Neural cell (in vitro differentiated cells): ENCODE measurements at regions not wholly inside any gene's neighbourhood (a gene's known extent, or its start where the extent isn't known, plus 50 kb on each side); places are given as distances from the start of the nearest gene placed in this dataset.

Experiments used
- H2AFZ ChIP-seq: fragments of 200-600, 300-800 bp; sonication (generic), shearing (Covaris generic); 2 replicates; pipeline ENCODE4 v1.6.0; 2014; ENCODE audit warnings: low read depth, mild to moderate bottlenecking, antibody characterized with exemption, low read length, moderate library complexity
- H3F3A ChIP-seq: fragments of 200-600 bp; shearing (Covaris generic); 2 replicates; pipeline ENCODE4 v1.6.1; 2016; ENCODE audit warnings: mild to moderate bottlenecking, moderate library complexity, mixed read lengths, antibody characterized with exemption, low read length; ENCODE audit not compliant: insufficient read depth, poor library complexity, severe bottlenecking
- H3K27ac ChIP-seq: fragments of 200-600, 300-800 bp; sonication (generic), shearing (Covaris generic); 2 replicates; pipeline ENCODE4 v1.5.1; 2014; ENCODE audit warnings: mild to moderate bottlenecking, low read length, moderate library complexity
- H3K27me3 ChIP-seq: fragments of 300-800, 200-600 bp; sonication (generic), shearing (Covaris generic); 2 replicates; pipeline ENCODE4 v1.6.0; 2014; ENCODE audit warnings: mild to moderate bottlenecking, low read depth, low read length, moderate library complexity; ENCODE audit not compliant: insufficient read depth
- H3K36me3 ChIP-seq: fragments of 300-800, 200-600 bp; sonication (generic), shearing (Covaris generic); 2 replicates; pipeline ENCODE4 v1.5.1; 2014; ENCODE audit warnings: mild to moderate bottlenecking, antibody characterized with exemption, low read length, moderate library complexity; ENCODE audit not compliant: insufficient read depth
- H3K4me2 ChIP-seq: fragments of 300-800, 200-600 bp; sonication (generic), shearing (Covaris generic); 2 replicates; pipeline ENCODE4 v1.6.0; 2014; ENCODE audit warnings: mild to moderate bottlenecking, low read length
- H3K4me3 ChIP-seq: fragments of 300-800, 200-600 bp; sonication (generic), shearing (Covaris generic); 2 replicates; pipeline ENCODE4 v1.5.1; 2014; ENCODE audit warnings: mild to moderate bottlenecking, low read length, moderate library complexity
- H3K79me2 ChIP-seq: fragments of 200-600 bp; shearing (Covaris generic); replicated peaks from 2 replicates; pipeline ENCODE4 v1.6.0; 2014; ENCODE audit warnings: mild to moderate bottlenecking, low read length, moderate library complexity; ENCODE audit not compliant: insufficient read depth
- H3K9ac ChIP-seq: fragments of 300-800, 200-600 bp; sonication (generic), shearing (Covaris generic); 2 replicates; pipeline ENCODE4 v1.6.1; 2016; ENCODE audit warnings: mild to moderate bottlenecking, low read length, mixed read lengths
- H3K9me2 ChIP-seq: fragments of 200-600 bp; shearing (Covaris generic); 2 replicates; pipeline ENCODE4 v1.6.1; 2016; ENCODE audit warnings: mild to moderate bottlenecking, low read length, mixed read lengths; ENCODE audit not compliant: insufficient read depth
- H3K9me3 ChIP-seq: fragments of 200-600, 300-800 bp; sonication (generic), shearing (Covaris generic); 2 replicates; pipeline ENCODE4 v1.6.1; 2016; ENCODE audit warnings: mild to moderate bottlenecking, mixed run types, low read length, moderate library complexity, mixed read lengths
- H4K20me1 ChIP-seq: fragments of 200-600 bp; shearing (Covaris generic); 2 replicates; pipeline ENCODE4 v1.6.1; 2016; ENCODE audit warnings: mild to moderate bottlenecking, mixed run types; ENCODE audit not compliant: insufficient read depth
- EP300 ChIP-seq: fragments of 450-650 bp; conservative IDR thresholded peaks from 2 replicates; pipeline ENCODE4 v1.6.1; 2014; ENCODE audit warnings: antibody characterized with exemption, mild to moderate bottlenecking, moderate library complexity; ENCODE audit not compliant: poor library complexity, severe bottlenecking
- EZH2 ChIP-seq: fragments of 200-600, 300-800 bp; shearing (Covaris generic), sonication (generic); IDR thresholded peaks from 2 replicates; pipeline ENCODE4 v1.6.1; 2014; ENCODE audit warnings: antibody characterized with exemption, low read length, borderline replicate concordance, mild to moderate bottlenecking; ENCODE audit not compliant: insufficient read depth, poor library complexity, severe bottlenecking
- MXI1 ChIP-seq: fragments of 450-650 bp; conservative IDR thresholded peaks from 2 replicates; pipeline ENCODE4 v1.6.1; 2014; ENCODE audit warnings: antibody characterized with exemption, mild to moderate bottlenecking; ENCODE audit not compliant: poor library complexity, severe bottlenecking
- POLR2AphosphoS5 ChIP-seq: IDR thresholded peaks from 2 replicates; pipeline ENCODE4 v1.6.1; 2012
- RAD21 ChIP-seq: fragments of 450-650 bp; conservative IDR thresholded peaks from 2 replicates; pipeline ENCODE4 v1.6.1; 2014; ENCODE audit warnings: antibody characterized with exemption, mild to moderate bottlenecking, moderate library complexity
- SMC3 ChIP-seq: fragments of 450-650 bp; conservative IDR thresholded peaks from 2 replicates; pipeline ENCODE4 v1.6.1; 2014; ENCODE audit warnings: antibody characterized with exemption, mild to moderate bottlenecking, moderate library complexity; ENCODE audit not compliant: poor library complexity
- TAF1 ChIP-seq: IDR thresholded peaks from 2 replicates; pipeline ENCODE4 v1.6.1; 2012; ENCODE audit warnings: low read depth
- TF ChIP-seq, protein P1 (sequence below): IDR thresholded peaks from 2 replicates; pipeline ENCODE4 v1.6.1; 2012; ENCODE audit warnings: borderline replicate concordance
- TF ChIP-seq, protein P2 (sequence below): fragments of 450-650 bp; IDR thresholded peaks from 2 replicates; pipeline ENCODE4 v1.5.1; 2014; ENCODE audit warnings: antibody characterized with exemption, mild to moderate bottlenecking, moderate library complexity; ENCODE audit not compliant: poor library complexity, severe bottlenecking

DNA sequence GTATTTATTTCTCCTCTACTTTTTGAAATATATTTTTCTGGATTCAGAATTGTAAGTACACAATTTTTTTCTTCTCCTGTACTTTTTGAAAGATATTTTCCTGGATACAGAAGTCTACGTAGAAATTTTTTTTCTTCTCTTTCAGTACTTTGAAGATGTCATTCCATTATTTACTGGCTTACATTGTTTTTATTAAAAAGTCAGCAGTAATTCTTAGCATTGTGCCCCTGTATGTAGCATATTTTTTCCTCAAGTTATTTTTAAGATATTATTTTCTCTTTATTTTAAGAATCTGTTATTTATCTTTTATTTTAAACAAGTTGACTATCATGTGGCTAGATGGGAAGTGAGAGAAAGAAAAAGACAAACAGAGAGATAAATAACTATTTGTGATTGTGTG is 119.0 kb upstream of the NPSR1 start:
- no peak overlapping the region for H3K4me2 ChIP-seq
- H3K36me3 ChIP-seq = no peaks in the 10 kb centered on the region
- H3K9me2 ChIP-seq = no peaks in the 10 kb centered on the region
- no peaks in the 10 kb centered on the region for H4K20me1 ChIP-seq
- no peaks in the 10 kb centered on the region for H3F3A ChIP-seq
- H3K79me2 ChIP-seq = no peaks in the 10 kb centered on the region
- H3K4me3 ChIP-seq = no peak overlapping the region
- no peak for TF ChIP-seq SMC3
- TF ChIP-seq, protein P1, sequence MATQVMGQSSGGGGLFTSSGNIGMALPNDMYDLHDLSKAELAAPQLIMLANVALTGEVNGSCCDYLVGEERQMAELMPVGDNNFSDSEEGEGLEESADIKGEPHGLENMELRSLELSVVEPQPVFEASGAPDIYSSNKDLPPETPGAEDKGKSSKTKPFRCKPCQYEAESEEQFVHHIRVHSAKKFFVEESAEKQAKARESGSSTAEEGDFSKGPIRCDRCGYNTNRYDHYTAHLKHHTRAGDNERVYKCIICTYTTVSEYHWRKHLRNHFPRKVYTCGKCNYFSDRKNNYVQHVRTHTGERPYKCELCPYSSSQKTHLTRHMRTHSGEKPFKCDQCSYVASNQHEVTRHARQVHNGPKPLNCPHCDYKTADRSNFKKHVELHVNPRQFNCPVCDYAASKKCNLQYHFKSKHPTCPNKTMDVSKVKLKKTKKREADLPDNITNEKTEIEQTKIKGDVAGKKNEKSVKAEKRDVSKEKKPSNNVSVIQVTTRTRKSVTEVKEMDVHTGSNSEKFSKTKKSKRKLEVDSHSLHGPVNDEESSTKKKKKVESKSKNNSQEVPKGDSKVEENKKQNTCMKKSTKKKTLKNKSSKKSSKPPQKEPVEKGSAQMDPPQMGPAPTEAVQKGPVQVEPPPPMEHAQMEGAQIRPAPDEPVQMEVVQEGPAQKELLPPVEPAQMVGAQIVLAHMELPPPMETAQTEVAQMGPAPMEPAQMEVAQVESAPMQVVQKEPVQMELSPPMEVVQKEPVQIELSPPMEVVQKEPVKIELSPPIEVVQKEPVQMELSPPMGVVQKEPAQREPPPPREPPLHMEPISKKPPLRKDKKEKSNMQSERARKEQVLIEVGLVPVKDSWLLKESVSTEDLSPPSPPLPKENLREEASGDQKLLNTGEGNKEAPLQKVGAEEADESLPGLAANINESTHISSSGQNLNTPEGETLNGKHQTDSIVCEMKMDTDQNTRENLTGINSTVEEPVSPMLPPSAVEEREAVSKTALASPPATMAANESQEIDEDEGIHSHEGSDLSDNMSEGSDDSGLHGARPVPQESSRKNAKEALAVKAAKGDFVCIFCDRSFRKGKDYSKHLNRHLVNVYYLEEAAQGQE = no peak
- TF ChIP-seq MXI1 = no peak
- no peak for TF ChIP-seq EZH2
- TF ChIP-seq RAD21 = no peak
- TF ChIP-seq, protein P2, sequence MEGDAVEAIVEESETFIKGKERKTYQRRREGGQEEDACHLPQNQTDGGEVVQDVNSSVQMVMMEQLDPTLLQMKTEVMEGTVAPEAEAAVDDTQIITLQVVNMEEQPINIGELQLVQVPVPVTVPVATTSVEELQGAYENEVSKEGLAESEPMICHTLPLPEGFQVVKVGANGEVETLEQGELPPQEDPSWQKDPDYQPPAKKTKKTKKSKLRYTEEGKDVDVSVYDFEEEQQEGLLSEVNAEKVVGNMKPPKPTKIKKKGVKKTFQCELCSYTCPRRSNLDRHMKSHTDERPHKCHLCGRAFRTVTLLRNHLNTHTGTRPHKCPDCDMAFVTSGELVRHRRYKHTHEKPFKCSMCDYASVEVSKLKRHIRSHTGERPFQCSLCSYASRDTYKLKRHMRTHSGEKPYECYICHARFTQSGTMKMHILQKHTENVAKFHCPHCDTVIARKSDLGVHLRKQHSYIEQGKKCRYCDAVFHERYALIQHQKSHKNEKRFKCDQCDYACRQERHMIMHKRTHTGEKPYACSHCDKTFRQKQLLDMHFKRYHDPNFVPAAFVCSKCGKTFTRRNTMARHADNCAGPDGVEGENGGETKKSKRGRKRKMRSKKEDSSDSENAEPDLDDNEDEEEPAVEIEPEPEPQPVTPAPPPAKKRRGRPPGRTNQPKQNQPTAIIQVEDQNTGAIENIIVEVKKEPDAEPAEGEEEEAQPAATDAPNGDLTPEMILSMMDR = no peak
- no peak for TF ChIP-seq POLR2AphosphoS5
- no peak for TF ChIP-seq EP300
- TF ChIP-seq TAF1 = no peak
- H3K27ac ChIP-seq = no peak overlapping the region
- no peaks in the 10 kb centered on the region for H3K9me3 ChIP-seq
- H2AFZ ChIP-seq = no peak overlapping the region
- H3K27me3 ChIP-seq = no peaks in the 10 kb centered on the region
- no peak overlapping the region for H3K9ac ChIP-seq

DNA sequence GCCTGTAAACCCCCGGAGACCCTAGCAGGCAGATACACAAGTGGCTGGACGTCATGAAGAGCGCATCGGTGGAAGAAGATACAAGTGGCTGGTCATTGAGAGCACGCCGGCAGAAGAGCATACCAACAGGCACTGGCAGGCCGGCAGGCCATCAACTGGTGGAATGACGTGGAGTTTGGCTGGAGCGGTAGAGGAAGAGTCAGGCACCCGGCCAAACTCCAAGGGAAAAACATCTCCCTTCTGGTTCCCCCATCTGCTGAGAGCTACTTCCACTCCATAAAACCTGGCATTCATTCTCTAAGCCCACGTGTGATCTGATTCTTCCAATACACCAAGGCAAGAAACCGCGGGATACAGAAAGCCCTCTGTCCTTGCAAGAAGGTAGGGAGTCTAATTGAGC is 113.4 kb upstream of the NPSR1 start:
- H3K9ac ChIP-seq = no peak overlapping the region
- no peak for TF ChIP-seq EP300
- TF ChIP-seq POLR2AphosphoS5 = no peak
- TF ChIP-seq RAD21 = no peak
- TF ChIP-seq SMC3 = no peak
- no peak for TF ChIP-seq TAF1
- no peak for TF ChIP-seq EZH2
- TF ChIP-seq, protein P2 = no peak
- TF ChIP-seq MXI1 = no peak
- TF ChIP-seq, protein P1 = no peak
- H4K20me1 ChIP-seq = no peaks in the 10 kb centered on the region
- H3K79me2 ChIP-seq = no peaks in the 10 kb centered on the region
- no peaks in the 10 kb centered on the region for H3K9me2 ChIP-seq
- no peaks in the 10 kb centered on the region for H3K27me3 ChIP-seq
- no peak overlapping the region for H3K27ac ChIP-seq
- no peaks in the 10 kb centered on the region for H3F3A ChIP-seq
- H3K9me3 ChIP-seq = no peaks in the 10 kb centered on the region
- H2AFZ ChIP-seq = no peak overlapping the region
- no peak overlapping the region for H3K4me3 ChIP-seq
- no peaks in the 10 kb centered on the region for H3K36me3 ChIP-seq
- H3K4me2 ChIP-seq = no peak overlapping the region
